Psoas muscle (tissue), 7 donors: ENCODE measurements at regions not wholly inside any gene's neighbourhood (a gene's known extent, or its start where the extent isn't known, plus 50 kb on each side); places are given as distances from the start of the nearest gene placed in this dataset.

Experiments
- ATAC-seq, 4 donors: fragments of 200-7000 bp; cut with Tn5 transposase; one replicate each; pipeline ENCODE4 v1.9.1; 2020; ENCODE audit warnings: moderate library complexity in 3 of 4, mild to moderate bottlenecking in 2 of 4
- DNase-seq, 2 donors: peaks; one replicate each; pipeline ENCODE4 v3.0.0-alpha.2; 2020
- H3K27ac ChIP-seq: fragments of 200-600 bp; one replicate; pipeline ENCODE4 v1.8.0; 2022
- H3K27me3 ChIP-seq, 3 donors: fragments of 200-600 bp in 1 of 3; one replicate each; pipeline versions ENCODE4 v1.6.1 to v1.8.0; 2013 to 2022; ENCODE audit warnings: low read length in 2 of 3, mild to moderate bottlenecking in 2 of 3, moderate library complexity in 1 of 3; ENCODE audit not compliant: insufficient read depth in 3 of 3
- H3K36me3 ChIP-seq, 2 donors: fragments of 200-600 bp in 1 of 2; one replicate each; pipeline versions ENCODE4 v1.6.1 to v1.8.0; 2013 to 2022; ENCODE audit warnings: low read depth in 1 of 2, mild to moderate bottlenecking in 1 of 2, moderate library complexity in 1 of 2; ENCODE audit not compliant: insufficient read depth in 1 of 2
- H3K4me1 ChIP-seq: fragments of 200-600 bp; one replicate; pipeline ENCODE4 v1.8.0; 2022
- H3K4me3 ChIP-seq: fragments of 200-600 bp; one replicate; pipeline ENCODE4 v1.8.0; 2022; ENCODE audit warnings: mild to moderate bottlenecking
- H3K9me3 ChIP-seq: fragments of 200-600 bp; one replicate; pipeline ENCODE4 v1.8.0; 2022
- WGBS, 3 donors: extraction: QIAGEN DNeasy Blood & Tissue Kit; methylation state at CpG; one replicate each; pipeline versions ENCODE4 v1.1.6 to v1.1.7; 2013; 5-methylcytosine and 5-hydroxymethylcytosine counted together
- intact Hi-C, 2 donors: fragments of 100-400 bp; cut with DNase I; formaldehyde crosslinking; loops; one replicate each; pipeline versions ENCODE4 v1.11.0 to v1.14.2; 2022
- TF ChIP-seq, protein P1 (sequence below): fragments of 200-600 bp; IDR thresholded peaks from one replicate; pipeline ENCODE4 v1.8.0; 2022; ENCODE audit warnings: antibody characterized with exemption
- donor health status: healthy with polysubstance abuse.
- donor health status: DM: no; HTN: no; CAD: no; lungs with moderate emphysema.
- donor health status: Bipolar disorder and iron deficiency.
- donor health status: healthy.
- donor health status: DM: yes; HTN: yes; CAD: no.
- donor health status: DM: no; HTN: no; CAD: no.
- donor health status: DM: yes; HTN: yes; CAD: no.

DNA sequence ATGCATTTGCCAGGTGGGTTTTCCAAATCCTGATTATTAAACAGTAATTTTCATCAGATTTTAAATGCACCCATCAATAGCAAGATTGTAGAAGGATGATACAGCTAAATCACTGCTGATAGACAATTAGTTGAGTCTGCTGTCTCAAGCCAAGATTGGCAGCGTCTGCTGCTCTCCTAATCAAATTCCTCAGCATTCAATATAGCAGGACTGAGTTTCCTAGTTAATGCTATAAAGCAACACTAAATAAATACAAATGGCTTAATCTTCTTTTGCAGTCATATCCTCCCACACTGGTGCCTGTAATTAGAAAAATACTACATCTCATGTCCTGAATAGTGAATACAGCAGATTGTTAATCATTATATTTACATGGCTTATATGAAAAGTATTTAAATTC, 1028.8 kb downstream of the ADGRL2 start:
- H3K4me3 ChIP-seq: no peak overlapping the region
- H3K4me1 ChIP-seq: no peaks in the 10 kb centered on the region
- ATAC-seq: no peak
- peaks cover 0 to 4% (median 0%) of the 10 kb centered on the region in 3 donors for H3K27me3 ChIP-seq
- TF ChIP-seq, protein P1, sequence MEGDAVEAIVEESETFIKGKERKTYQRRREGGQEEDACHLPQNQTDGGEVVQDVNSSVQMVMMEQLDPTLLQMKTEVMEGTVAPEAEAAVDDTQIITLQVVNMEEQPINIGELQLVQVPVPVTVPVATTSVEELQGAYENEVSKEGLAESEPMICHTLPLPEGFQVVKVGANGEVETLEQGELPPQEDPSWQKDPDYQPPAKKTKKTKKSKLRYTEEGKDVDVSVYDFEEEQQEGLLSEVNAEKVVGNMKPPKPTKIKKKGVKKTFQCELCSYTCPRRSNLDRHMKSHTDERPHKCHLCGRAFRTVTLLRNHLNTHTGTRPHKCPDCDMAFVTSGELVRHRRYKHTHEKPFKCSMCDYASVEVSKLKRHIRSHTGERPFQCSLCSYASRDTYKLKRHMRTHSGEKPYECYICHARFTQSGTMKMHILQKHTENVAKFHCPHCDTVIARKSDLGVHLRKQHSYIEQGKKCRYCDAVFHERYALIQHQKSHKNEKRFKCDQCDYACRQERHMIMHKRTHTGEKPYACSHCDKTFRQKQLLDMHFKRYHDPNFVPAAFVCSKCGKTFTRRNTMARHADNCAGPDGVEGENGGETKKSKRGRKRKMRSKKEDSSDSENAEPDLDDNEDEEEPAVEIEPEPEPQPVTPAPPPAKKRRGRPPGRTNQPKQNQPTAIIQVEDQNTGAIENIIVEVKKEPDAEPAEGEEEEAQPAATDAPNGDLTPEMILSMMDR: no peak
- no peaks in the 10 kb centered on the region for H3K9me3 ChIP-seq
- H3K27ac ChIP-seq: no peak overlapping the region
- intact Hi-C loops: no loop called here
- 79 to 93% (median 81%) methylated on average over 1 of the region's 1 CpG for WGBS, 3 donors
- DNase-seq: no peak
- H3K36me3 ChIP-seq: no peaks in the 10 kb centered on the region

GRCh38 chr1:82823876-82824275, 1023.1 kb downstream of the ADGRL2 start:
- intact Hi-C loops: no loop called here
- no peak overlapping the region for H3K4me3 ChIP-seq
- no peak for DNase-seq
- TF ChIP-seq, protein P1: no peak
- WGBS, 3 donors: 64 to 89% (median 84%) methylated on average over 3 of the region's 3 CpGs
- ATAC-seq: no peak
- H3K9me3 ChIP-seq: no peaks in the 10 kb centered on the region
- H3K27me3 ChIP-seq: peaks cover 0 to 4% (median 0%) of the 10 kb centered on the region in 3 donors
- no peaks in the 10 kb centered on the region for H3K36me3 ChIP-seq
- no peaks in the 10 kb centered on the region for H3K4me1 ChIP-seq
- no peak overlapping the region for H3K27ac ChIP-seq

- H3K4me3 ChIP-seq: no peak overlapping the region
- H3K36me3 ChIP-seq: no peaks in the 10 kb centered on the region
- TF ChIP-seq, protein P1: no peak
- no peak overlapping the region for H3K27ac ChIP-seq
- intact Hi-C loops: no loop called here
- no peak for ATAC-seq
- no peaks in the 10 kb centered on the region for H3K9me3 ChIP-seq
- no peaks in the 10 kb centered on the region for H3K4me1 ChIP-seq
- 22 to 35% (median 34%) methylated on average over 3 of the region's 3 CpGs for WGBS, 3 donors
- H3K27me3 ChIP-seq: no peaks in the 10 kb centered on the region
- DNase-seq: no peak
These were observed 1020.1 kb downstream of the ADGRL2 start for GRCh38 chr1:82820816-82821215.

DNA sequence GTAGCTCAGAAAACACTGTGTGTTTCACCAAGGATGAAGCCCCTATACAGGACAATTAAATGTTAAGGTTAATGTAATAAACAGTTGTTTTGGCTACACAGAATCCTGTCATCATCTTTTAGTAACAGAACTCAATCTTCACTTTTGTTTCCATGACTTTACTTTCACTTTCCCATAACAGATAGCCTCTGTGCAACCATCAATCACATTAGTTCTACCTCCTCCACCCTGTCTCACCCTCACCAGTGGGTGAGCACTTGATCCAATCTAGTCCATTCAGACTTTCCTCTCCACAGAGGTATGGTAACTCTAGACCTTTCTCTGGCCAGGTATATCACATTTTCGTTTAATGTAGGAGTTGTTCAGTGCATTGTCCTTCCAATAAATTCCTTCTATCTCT, 1018.5 kb downstream of the ADGRL2 start:
- intact Hi-C loops: no loop called here
- H3K4me3 ChIP-seq: no peak overlapping the region
- WGBS, 3 donors: 39 to 58% (median 40%) methylated on average over 1 of the region's 1 CpG
- ATAC-seq (no peak), DNase-seq (no peak)
- H3K27ac ChIP-seq: no peak overlapping the region
- no peaks in the 10 kb centered on the region for H3K9me3 ChIP-seq
- no peaks in the 10 kb centered on the region for H3K27me3 ChIP-seq
- no peaks in the 10 kb centered on the region for H3K36me3 ChIP-seq
- H3K4me1 ChIP-seq: no peaks in the 10 kb centered on the region
- TF ChIP-seq, protein P1: no peak

DNA sequence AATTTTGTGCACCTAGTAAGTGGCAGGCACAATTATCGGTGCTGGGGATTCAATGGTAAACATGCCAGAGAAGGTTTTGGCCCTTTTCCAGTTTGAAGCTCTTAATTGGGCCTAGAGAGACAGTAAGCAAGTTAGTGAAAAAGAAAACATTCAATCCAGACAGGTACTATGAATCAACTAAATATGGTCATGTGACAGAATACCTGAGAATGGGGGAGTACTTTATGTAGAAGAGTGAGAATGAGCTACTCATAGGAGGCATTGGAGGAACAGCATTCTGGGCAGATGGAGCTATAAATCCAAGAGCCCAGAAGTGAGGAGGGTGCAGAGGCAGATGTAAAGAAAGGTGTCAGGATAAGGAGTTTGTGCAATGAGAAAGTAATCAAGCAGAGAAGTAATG, 1017.9 kb downstream of the ADGRL2 start:
- DNase-seq (no peak), ATAC-seq (no peak)
- TF ChIP-seq, protein P1: no peak
- 76 to 96% (median 83%) methylated on average over 1 of the region's 1 CpG for WGBS, 3 donors
- intact Hi-C loops: no loop called here
- Histone ChIP-seq H3K27me3 (no peaks in the 10 kb centered on the region), H3K36me3 (no peaks in the 10 kb centered on the region), H3K4me1 (no peaks in the 10 kb centered on the region), H3K27ac (no peak overlapping the region), H3K9me3 (no peaks in the 10 kb centered on the region), H3K4me3 (no peak overlapping the region)
